Fibroblast of lung (primary cell): ENCODE measurements at regions not wholly inside any gene's neighbourhood (a gene's known extent, or its start where the extent isn't known, plus 50 kb on each side); places are given as distances from the start of the nearest gene placed in this dataset.

ENCODE experiments used
- DNase-seq, 2 donors: peaks; one replicate each; pipeline versions ENCODE4 v3.0.0 to v3.0.0-alpha.2; 2010; ENCODE audit warnings: low read depth in 2 of 2
- H2AFZ ChIP-seq: 2 replicates; pipeline ENCODE4 v1.5.1; 2012; ENCODE audit warnings: low read length, control low read depth, inconsistent platforms
- H3K27ac ChIP-seq: 2 replicates; pipeline ENCODE4 v1.5.1; 2011; ENCODE audit warnings: low read length, control low read depth; ENCODE audit not compliant: insufficient read depth
- H3K27me3 ChIP-seq: 2 replicates; pipeline ENCODE4 v1.5.1; 2011; ENCODE audit warnings: mild to moderate bottlenecking, low read length; ENCODE audit not compliant: control insufficient read depth, insufficient read depth
- H3K36me3 ChIP-seq: 2 replicates; pipeline ENCODE4 v1.5.1; 2011; ENCODE audit warnings: low read length; ENCODE audit not compliant: control insufficient read depth, insufficient read depth
- H3K4me1 ChIP-seq: 2 replicates; pipeline ENCODE4 v1.5.1; 2011; ENCODE audit warnings: low read length; ENCODE audit not compliant: control insufficient read depth, insufficient read depth; ENCODE audit errors: extremely low read depth
- H3K4me2 ChIP-seq: 2 replicates; pipeline ENCODE4 v1.5.1; 2011; ENCODE audit warnings: low read length, control low read depth; ENCODE audit not compliant: insufficient read depth; ENCODE audit errors: extremely low read depth
- H3K4me3 ChIP-seq, 4 experiments: fragments of 200-600 bp in 1 of 4; sonication (generic) in 1 of 4; replicated peaks in 1 of 4; 2 replicates each; pipeline ENCODE4 v1.5.1; 2011 to 2016; ENCODE audit warnings: low read length in 4 of 4, low read depth in 3 of 4, mild to moderate bottlenecking in 3 of 4, control low read depth in 2 of 4, inconsistent platforms in 1 of 4, mixed read lengths in 1 of 4; ENCODE audit not compliant: insufficient read depth in 1 of 4; ENCODE audit errors: control extremely low read depth in 1 of 4
- H3K79me2 ChIP-seq: 2 replicates; pipeline ENCODE4 v1.5.1; 2012; ENCODE audit warnings: mild to moderate bottlenecking, low read length, inconsistent platforms; ENCODE audit not compliant: control insufficient read depth, insufficient read depth
- H3K9ac ChIP-seq: 2 replicates; pipeline ENCODE4 v1.5.1; 2011; ENCODE audit warnings: mild to moderate bottlenecking, low read length, control low read depth; ENCODE audit not compliant: insufficient read depth
- H3K9me3 ChIP-seq: 2 replicates; pipeline ENCODE4 v1.5.1; 2012; ENCODE audit warnings: low read depth, low read length; ENCODE audit not compliant: control insufficient read depth, insufficient read depth
- H4K20me1 ChIP-seq: 2 replicates; pipeline ENCODE4 v1.5.1; 2011; ENCODE audit warnings: low read length; ENCODE audit not compliant: control insufficient read depth, insufficient read depth; ENCODE audit errors: extremely low read depth
- EZH2 ChIP-seq: IDR thresholded peaks from 2 replicates; pipeline ENCODE4 v1.5.1; 2012; ENCODE audit warnings: low read length, control low read depth, mild to moderate bottlenecking; ENCODE audit errors: missing control alignments
- TF ChIP-seq, protein P1 (sequence below), 2 donors: IDR thresholded peaks in 1 of 2; conservative IDR thresholded peaks in 1 of 2; 1 replicate in 1 of 2; 2 replicates in 1 of 2; pipeline ENCODE4 v1.5.1; 2011 to 2012; ENCODE audit warnings: low read length in 2 of 2, control low read depth in 1 of 2, inconsistent platforms in 1 of 2, low read depth in 1 of 2, mild to moderate bottlenecking in 1 of 2

DNA sequence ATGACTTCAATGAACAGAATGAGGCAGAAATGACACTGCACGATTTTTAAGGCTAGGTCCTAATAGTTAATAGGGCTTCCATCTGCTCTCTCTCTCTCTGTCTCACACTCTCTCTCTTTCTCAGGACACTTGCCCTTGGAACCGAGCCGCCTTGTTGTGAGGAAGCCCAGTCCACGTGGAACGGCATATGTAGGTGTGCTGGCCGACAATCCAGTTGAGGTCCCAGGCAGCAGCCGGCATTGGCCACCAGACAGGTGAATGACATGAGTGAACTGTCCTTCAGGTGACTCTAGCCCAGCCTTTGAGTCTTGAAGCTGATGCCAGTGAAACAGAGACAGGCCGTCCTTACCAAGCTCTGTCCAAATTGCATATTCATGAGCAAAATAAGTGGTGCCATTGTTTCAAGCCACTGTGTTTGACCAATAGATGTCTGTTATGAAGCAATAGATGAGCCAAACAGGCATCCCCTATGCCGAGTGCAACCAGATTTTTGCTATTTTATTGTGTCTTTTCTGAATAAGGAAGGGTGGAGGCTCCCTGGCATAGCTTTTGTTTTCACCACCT, 217.5 kb upstream of the LHX5 start:
- no peak overlapping the region for H3K9ac ChIP-seq
- H3K4me3 ChIP-seq = no peak overlapping the region
- no peaks in the 10 kb centered on the region for H4K20me1 ChIP-seq
- no peaks in the 10 kb centered on the region for H3K9me3 ChIP-seq
- no peaks in the 10 kb centered on the region for H3K27me3 ChIP-seq
- no peaks in the 10 kb centered on the region for H3K4me1 ChIP-seq
- no peak overlapping the region for H2AFZ ChIP-seq
- H3K4me2 ChIP-seq = no peak overlapping the region
- H3K27ac ChIP-seq = no peak overlapping the region
- no peaks in the 10 kb centered on the region for H3K79me2 ChIP-seq
- DNase-seq = no peak
- TF ChIP-seq, protein P1, sequence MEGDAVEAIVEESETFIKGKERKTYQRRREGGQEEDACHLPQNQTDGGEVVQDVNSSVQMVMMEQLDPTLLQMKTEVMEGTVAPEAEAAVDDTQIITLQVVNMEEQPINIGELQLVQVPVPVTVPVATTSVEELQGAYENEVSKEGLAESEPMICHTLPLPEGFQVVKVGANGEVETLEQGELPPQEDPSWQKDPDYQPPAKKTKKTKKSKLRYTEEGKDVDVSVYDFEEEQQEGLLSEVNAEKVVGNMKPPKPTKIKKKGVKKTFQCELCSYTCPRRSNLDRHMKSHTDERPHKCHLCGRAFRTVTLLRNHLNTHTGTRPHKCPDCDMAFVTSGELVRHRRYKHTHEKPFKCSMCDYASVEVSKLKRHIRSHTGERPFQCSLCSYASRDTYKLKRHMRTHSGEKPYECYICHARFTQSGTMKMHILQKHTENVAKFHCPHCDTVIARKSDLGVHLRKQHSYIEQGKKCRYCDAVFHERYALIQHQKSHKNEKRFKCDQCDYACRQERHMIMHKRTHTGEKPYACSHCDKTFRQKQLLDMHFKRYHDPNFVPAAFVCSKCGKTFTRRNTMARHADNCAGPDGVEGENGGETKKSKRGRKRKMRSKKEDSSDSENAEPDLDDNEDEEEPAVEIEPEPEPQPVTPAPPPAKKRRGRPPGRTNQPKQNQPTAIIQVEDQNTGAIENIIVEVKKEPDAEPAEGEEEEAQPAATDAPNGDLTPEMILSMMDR (conservative IDR thresholded peaks at IDR 0.05 in 1 of 2, IDR thresholded peaks at IDR 0.05 in 1 of 2; ENCODE audit: low read depth in 1 of 2, low read length in 2 of 2) = no peak
- TF ChIP-seq EZH2 = no peak
- no peaks in the 10 kb centered on the region for H3K36me3 ChIP-seq

DNA sequence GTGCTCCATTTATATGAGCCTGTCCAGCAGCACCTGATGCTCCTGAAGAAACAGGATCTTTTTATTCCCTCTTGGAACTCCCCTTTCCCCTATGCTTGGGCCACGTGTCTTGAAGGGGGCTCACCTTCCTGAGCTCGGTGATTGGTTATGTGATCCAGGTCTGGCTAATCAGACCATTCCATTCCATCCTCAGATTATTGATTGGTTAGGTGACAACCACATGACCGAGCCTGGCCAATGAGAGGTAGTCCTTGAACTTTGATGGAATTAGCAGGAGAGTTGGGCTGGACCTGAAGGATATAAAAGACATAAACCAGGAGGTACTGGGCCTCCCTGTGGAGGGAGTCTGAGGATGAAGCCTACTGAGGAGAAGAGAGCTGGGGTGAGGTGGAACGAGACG, 216.6 kb upstream of the LHX5 start:
- no peaks in the 10 kb centered on the region for H3K27me3 ChIP-seq
- H3K4me2 ChIP-seq = no peak overlapping the region
- no peak overlapping the region for H3K9ac ChIP-seq
- no peaks in the 10 kb centered on the region for H4K20me1 ChIP-seq
- no peak for DNase-seq
- no peak for TF ChIP-seq EZH2
- TF ChIP-seq, protein P1 (conservative IDR thresholded peaks at IDR 0.05 in 1 of 2, IDR thresholded peaks at IDR 0.05 in 1 of 2; ENCODE audit: low read depth in 1 of 2, low read length in 2 of 2) = no peak
- no peaks in the 10 kb centered on the region for H3K79me2 ChIP-seq
- H3K27ac ChIP-seq = no peak overlapping the region
- H3K9me3 ChIP-seq = no peaks in the 10 kb centered on the region
- H3K36me3 ChIP-seq = no peaks in the 10 kb centered on the region
- no peak overlapping the region for H3K4me3 ChIP-seq
- no peaks in the 10 kb centered on the region for H3K4me1 ChIP-seq
- no peak overlapping the region for H2AFZ ChIP-seq

DNA sequence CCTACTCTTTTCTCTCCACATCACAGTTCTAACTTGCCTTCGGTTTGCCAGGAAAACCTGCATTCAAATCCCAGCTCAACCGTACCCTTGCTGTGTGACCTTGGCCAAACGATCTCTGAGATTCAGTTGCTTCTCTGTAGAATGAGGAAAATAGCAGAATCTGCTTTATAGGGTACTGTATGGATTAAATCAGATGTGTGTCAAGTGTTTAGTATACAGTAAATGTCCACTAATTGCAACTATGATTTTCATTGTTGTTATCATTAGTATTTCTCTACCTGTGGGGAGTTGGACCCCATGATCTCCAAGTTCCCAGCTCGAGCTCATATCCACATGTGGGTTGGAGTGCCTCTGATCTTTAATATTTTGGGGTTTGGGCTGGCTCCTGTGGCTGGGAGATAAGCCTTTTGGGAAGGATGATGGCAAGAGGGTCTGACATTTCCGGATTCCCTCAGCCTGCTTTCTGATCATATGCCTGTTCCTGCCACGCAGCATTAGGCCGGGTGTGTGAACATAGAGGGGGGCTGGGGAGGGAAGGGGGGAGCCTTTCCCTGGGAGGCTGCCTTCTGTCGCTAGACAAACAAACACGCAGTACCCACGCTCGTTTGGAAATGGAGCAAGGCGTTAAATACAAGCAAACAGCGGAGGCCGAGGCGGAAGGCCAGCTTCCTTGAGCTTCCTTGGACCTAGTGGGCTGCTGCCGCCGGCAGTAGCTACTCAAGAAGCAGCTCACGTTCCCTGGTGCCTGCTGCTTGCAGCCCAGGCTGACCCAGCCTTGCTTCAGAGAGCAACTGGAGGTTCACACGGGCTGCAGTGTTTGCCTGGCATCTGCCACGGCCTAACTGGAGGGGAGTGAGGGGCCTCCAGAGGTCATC, 213.5 kb upstream of the LHX5 start:
- H3K36me3 ChIP-seq = no peaks in the 10 kb centered on the region
- TF ChIP-seq, protein P1 (conservative IDR thresholded peaks at IDR 0.05 in 1 of 2, IDR thresholded peaks at IDR 0.05 in 1 of 2; ENCODE audit: low read depth in 1 of 2, low read length in 2 of 2) = no peak
- no peak for TF ChIP-seq EZH2
- H3K79me2 ChIP-seq = no peaks in the 10 kb centered on the region
- H3K9ac ChIP-seq = no peak overlapping the region
- H3K9me3 ChIP-seq = no peaks in the 10 kb centered on the region
- DNase-seq = no peak
- no peaks in the 10 kb centered on the region for H4K20me1 ChIP-seq
- no peaks in the 10 kb centered on the region for H3K27me3 ChIP-seq
- no peak overlapping the region for H3K4me2 ChIP-seq
- no peak overlapping the region for H2AFZ ChIP-seq
- no peak overlapping the region for H3K4me3 ChIP-seq
- H3K4me1 ChIP-seq = no peaks in the 10 kb centered on the region
- H3K27ac ChIP-seq = no peak overlapping the region
